SK-N-SH (cell line): ENCODE measurements at regions not wholly inside any gene's neighbourhood (a gene's known extent, or its start where the extent isn't known, plus 50 kb on each side); places are given as distances from the start of the nearest gene placed in this dataset.

Experiments used
- CTCF ChIA-PET: fragments of 300-600, 350-600 bp; formaldehyde crosslinking; extraction: SDS; loops from one replicate; lab custom pipeline; 2021; lab: Yijun Ruan, JAX
- POLR2A ChIA-PET: fragments of 350-600 bp; sonication (Branson Sonifier 250); formaldehyde crosslinking; extraction: SDS; loops from one replicate; lab custom pipeline; 2020; ENCODE audit warnings: antibody characterized with exemption, inconsistent platforms; lab: Yijun Ruan, JAX
- DNase-seq: peaks from one replicate; pipeline ENCODE4 v3.0.0; 2012
- H2AFZ ChIP-seq: fragments of 200-600 bp; sonication (generic); 2 replicates; pipeline ENCODE4 v1.8.1; 2016; ENCODE audit warnings: antibody characterized with exemption, mild to moderate bottlenecking, low read depth
- H3F3A ChIP-seq: fragments of 200-600 bp; sonication (generic); replicated peaks from 2 replicates; pipeline ENCODE3; 2016; ENCODE audit warnings: antibody characterized with exemption, mild to moderate bottlenecking; ENCODE audit not compliant: insufficient read depth
- H3K27ac ChIP-seq, 2 experiments: fragments of 200-500 bp in 1 of 2; fragments of 200-600 bp in 1 of 2; sonication (Bioruptor generic) in 1 of 2; sonication (generic), shearing (Covaris generic) in 1 of 2; 2 replicates each; pipeline versions ENCODE4 v1.5.1 to v1.6.1; 2014 to 2016; ENCODE audit warnings: low read depth in 2 of 2, inconsistent platforms in 1 of 2, low read length in 1 of 2, mild to moderate bottlenecking in 1 of 2, mixed read lengths in 1 of 2
- H3K27me3 ChIP-seq: fragments of 200-600 bp; sonication (generic), shearing (Covaris generic); 2 replicates; pipeline ENCODE4 v1.6.1; 2016; ENCODE audit warnings: mixed run types; ENCODE audit not compliant: insufficient read depth
- H3K36me3 ChIP-seq, 2 experiments: fragments of 200-500 bp in 1 of 2; fragments of 200-600 bp in 1 of 2; sonication (Bioruptor generic) in 1 of 2; sonication (generic) in 1 of 2; replicated peaks in 1 of 2; 2 replicates each; pipeline versions ENCODE3 to v1.5.1; 2014 to 2016; ENCODE audit warnings: low read length in 1 of 2, mild to moderate bottlenecking in 1 of 2; ENCODE audit not compliant: insufficient read depth in 2 of 2, control insufficient read depth in 1 of 2
- H3K4me1 ChIP-seq, 2 experiments: fragments of 200-500 bp in 1 of 2; fragments of 200-600 bp in 1 of 2; sonication (Bioruptor generic) in 1 of 2; sonication (generic), shearing (Covaris generic) in 1 of 2; 2 replicates each; pipeline versions ENCODE4 v1.5.1 to v1.6.1; 2014 to 2016; ENCODE audit warnings: low read depth in 1 of 2, low read length in 1 of 2, mixed run types in 1 of 2; ENCODE audit not compliant: insufficient read depth in 2 of 2, control insufficient read depth in 1 of 2
- H3K4me2 ChIP-seq: fragments of 200-600 bp; sonication (generic), shearing (Covaris generic); 2 replicates; pipeline ENCODE4 v1.6.1; 2017; ENCODE audit warnings: mixed run types
- H3K4me3 ChIP-seq, 2 experiments: fragments of 200-500 bp in 1 of 2; fragments of 200-600 bp in 1 of 2; sonication (Bioruptor generic) in 1 of 2; sonication (generic), shearing (Covaris generic) in 1 of 2; 2 replicates each; pipeline versions ENCODE4 v1.5.1 to v1.8.1; 2014 to 2016; ENCODE audit warnings: low read depth in 2 of 2, inconsistent platforms in 1 of 2, low read length in 1 of 2, mild to moderate bottlenecking in 1 of 2, mixed read lengths in 1 of 2, moderate library complexity in 1 of 2
- H3K79me2 ChIP-seq: fragments of 200-600 bp; sonication (generic); 2 replicates; pipeline ENCODE4 v1.8.1; 2017; ENCODE audit warnings: mild to moderate bottlenecking; ENCODE audit not compliant: insufficient read depth
- H3K9ac ChIP-seq: fragments of 200-600 bp; sonication (generic); 2 replicates; pipeline ENCODE4 v1.6.1; 2017; ENCODE audit warnings: mixed run types
- H3K9me2 ChIP-seq: fragments of 200-600 bp; sonication (generic); 2 replicates; pipeline ENCODE4 v1.6.1; 2017; ENCODE audit warnings: mixed run types
- H3K9me3 ChIP-seq: fragments of 200-600 bp; sonication (generic); 2 replicates; pipeline ENCODE4 v1.6.1; 2017; ENCODE audit warnings: mixed run types, mild to moderate bottlenecking, moderate library complexity
- H4K20me1 ChIP-seq: fragments of 200-600 bp; sonication (generic); 2 replicates; pipeline ENCODE4 v1.6.1; 2017; ENCODE audit warnings: mild to moderate bottlenecking, mixed run types; ENCODE audit not compliant: insufficient read depth
- EP300 ChIP-seq, 2 experiments: IDR thresholded peaks; 2 replicates each; pipeline versions ENCODE4 v1.4.0 to v1.6.1; 2012; ENCODE audit warnings: borderline replicate concordance in 1 of 2, low read depth in 1 of 2, low read length in 1 of 2
- JUND ChIP-seq: IDR thresholded peaks from 2 replicates; pipeline ENCODE4 v1.4.0; 2012
- NRF1 ChIP-seq: IDR thresholded peaks from 2 replicates; pipeline ENCODE4 v1.6.1; 2012; ENCODE audit warnings: low read depth, mild to moderate bottlenecking, low read length
- RAD21 ChIP-seq: IDR thresholded peaks from 2 replicates; pipeline ENCODE4 v1.6.1; 2012; ENCODE audit warnings: mild to moderate bottlenecking, low read length
- RFX5 ChIP-seq: IDR thresholded peaks from 2 replicates; pipeline ENCODE4 v1.6.1; 2012; ENCODE audit warnings: mild to moderate bottlenecking, improper control_type of control experiment, low read length
- SMC3 ChIP-seq: IDR thresholded peaks from 2 replicates; pipeline ENCODE4 v1.6.1; 2012; ENCODE audit warnings: low read depth, low read length, improper control_type of control experiment
- WGBS: methylation state at CpG from one replicate; pipeline ENCODE4 v1.1.6; 2017; ENCODE audit warnings: low lambda C conversion rate; 5-methylcytosine and 5-hydroxymethylcytosine counted together
- TF ChIP-seq, protein P1 (sequence below): fragments of 150-350 bp; IDR thresholded peaks from 2 replicates; pipeline ENCODE4 v1.6.1; 2017; ENCODE audit warnings: antibody characterized with exemption, low read length, low read depth, borderline replicate concordance
- TF ChIP-seq, protein P2 (sequence below): IDR thresholded peaks from 2 replicates; pipeline ENCODE4 v1.6.1; 2012; ENCODE audit warnings: mild to moderate bottlenecking, low read depth, low read length, moderate library complexity
- TF ChIP-seq, protein P3 (sequence below): IDR thresholded peaks from 2 replicates; pipeline ENCODE4; 2012
- TF ChIP-seq, protein P4 (sequence below): fragments of 150-350 bp; IDR thresholded peaks from 2 replicates; pipeline ENCODE4 v1.6.1; 2016; ENCODE audit warnings: mild to moderate bottlenecking, low read depth, low read length

DNA sequence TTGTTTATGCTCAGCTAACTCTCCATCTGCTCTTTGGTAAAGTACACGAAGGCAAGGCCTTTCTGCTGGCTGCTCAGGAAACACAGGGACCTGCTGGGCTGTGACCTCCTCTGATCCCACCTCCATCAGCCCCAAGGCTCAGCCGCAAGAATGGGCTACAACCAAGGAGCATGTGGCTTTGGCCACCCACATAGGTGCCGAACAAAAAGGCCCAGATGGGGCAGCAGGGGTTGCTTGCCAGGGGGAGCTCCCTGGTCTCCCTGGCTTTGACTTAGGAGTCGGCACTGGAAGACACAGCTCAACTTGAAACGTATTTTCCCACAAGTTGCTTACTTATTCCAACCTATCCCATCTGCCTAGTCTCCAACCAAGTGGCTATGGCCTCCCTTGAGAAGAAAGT, 461.1 kb downstream of the ICE1 start:
- no peak for DNase-seq
- Histone ChIP-seq H3K9me2 (no peaks in the 10 kb centered on the region), H3F3A (no peaks in the 10 kb centered on the region), H3K36me3 (no peaks in the 10 kb centered on the region), H3K4me2 (no peak overlapping the region), H3K27ac (no peak overlapping the region), H3K4me1 (peaks cover 0 to 3% of the 10 kb centered on the region in 2 experiments; a peak in 1 of 4 replicates), H3K4me3 (no peak overlapping the region), H3K79me2 (no peaks in the 10 kb centered on the region), H4K20me1 (no peaks in the 10 kb centered on the region), H3K9ac (no peak overlapping the region), H2AFZ (no peak overlapping the region), H3K9me3 (no peaks in the 10 kb centered on the region), H3K27me3 (no peaks in the 10 kb centered on the region)
- CTCF ChIA-PET = no interaction called here
- no peak for TF ChIP-seq NRF1
- TF ChIP-seq, protein P1, sequence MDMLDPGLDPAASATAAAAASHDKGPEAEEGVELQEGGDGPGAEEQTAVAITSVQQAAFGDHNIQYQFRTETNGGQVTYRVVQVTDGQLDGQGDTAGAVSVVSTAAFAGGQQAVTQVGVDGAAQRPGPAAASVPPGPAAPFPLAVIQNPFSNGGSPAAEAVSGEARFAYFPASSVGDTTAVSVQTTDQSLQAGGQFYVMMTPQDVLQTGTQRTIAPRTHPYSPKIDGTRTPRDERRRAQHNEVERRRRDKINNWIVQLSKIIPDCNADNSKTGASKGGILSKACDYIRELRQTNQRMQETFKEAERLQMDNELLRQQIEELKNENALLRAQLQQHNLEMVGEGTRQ = no peak
- no peak for TF ChIP-seq SMC3
- no peak for TF ChIP-seq JUND
- TF ChIP-seq, protein P2, sequence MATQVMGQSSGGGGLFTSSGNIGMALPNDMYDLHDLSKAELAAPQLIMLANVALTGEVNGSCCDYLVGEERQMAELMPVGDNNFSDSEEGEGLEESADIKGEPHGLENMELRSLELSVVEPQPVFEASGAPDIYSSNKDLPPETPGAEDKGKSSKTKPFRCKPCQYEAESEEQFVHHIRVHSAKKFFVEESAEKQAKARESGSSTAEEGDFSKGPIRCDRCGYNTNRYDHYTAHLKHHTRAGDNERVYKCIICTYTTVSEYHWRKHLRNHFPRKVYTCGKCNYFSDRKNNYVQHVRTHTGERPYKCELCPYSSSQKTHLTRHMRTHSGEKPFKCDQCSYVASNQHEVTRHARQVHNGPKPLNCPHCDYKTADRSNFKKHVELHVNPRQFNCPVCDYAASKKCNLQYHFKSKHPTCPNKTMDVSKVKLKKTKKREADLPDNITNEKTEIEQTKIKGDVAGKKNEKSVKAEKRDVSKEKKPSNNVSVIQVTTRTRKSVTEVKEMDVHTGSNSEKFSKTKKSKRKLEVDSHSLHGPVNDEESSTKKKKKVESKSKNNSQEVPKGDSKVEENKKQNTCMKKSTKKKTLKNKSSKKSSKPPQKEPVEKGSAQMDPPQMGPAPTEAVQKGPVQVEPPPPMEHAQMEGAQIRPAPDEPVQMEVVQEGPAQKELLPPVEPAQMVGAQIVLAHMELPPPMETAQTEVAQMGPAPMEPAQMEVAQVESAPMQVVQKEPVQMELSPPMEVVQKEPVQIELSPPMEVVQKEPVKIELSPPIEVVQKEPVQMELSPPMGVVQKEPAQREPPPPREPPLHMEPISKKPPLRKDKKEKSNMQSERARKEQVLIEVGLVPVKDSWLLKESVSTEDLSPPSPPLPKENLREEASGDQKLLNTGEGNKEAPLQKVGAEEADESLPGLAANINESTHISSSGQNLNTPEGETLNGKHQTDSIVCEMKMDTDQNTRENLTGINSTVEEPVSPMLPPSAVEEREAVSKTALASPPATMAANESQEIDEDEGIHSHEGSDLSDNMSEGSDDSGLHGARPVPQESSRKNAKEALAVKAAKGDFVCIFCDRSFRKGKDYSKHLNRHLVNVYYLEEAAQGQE = no peak
- TF ChIP-seq, protein P3, sequence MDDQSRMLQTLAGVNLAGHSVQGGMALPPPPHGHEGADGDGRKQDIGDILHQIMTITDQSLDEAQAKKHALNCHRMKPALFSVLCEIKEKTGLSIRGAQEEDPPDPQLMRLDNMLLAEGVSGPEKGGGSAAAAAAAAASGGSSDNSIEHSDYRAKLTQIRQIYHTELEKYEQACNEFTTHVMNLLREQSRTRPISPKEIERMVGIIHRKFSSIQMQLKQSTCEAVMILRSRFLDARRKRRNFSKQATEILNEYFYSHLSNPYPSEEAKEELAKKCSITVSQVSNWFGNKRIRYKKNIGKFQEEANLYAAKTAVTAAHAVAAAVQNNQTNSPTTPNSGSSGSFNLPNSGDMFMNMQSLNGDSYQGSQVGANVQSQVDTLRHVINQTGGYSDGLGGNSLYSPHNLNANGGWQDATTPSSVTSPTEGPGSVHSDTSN = no peak
- POLR2A ChIA-PET = no interaction called here
- WGBS = 26% methylated on average over 4 of the region's 5 CpGs

DNA sequence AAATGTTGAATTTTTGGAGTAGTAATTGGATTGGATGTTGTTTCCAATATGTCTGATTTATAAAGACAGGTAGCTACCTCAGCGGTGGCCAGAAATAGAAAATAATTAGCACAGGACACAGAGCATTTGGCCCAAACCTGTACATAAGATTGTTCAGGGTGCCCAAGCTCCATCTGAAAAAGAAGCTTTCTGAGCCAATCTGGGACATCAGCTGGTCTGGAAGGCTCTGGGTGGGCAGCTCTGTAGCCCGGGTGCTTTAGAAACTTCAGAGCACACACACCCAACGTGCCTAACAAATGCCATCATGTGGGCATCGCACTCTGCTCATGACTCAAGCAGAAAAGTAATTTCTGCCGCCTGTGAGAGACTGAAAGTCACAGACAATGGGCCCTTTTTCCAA, 460.7 kb downstream of the ICE1 start:
- no peak for DNase-seq
- WGBS = 25% methylated on average over 5 of the region's 5 CpGs
- Histone ChIP-seq H3K27ac (no peak overlapping the region), H3F3A (no peaks in the 10 kb centered on the region), H3K9ac (no peak overlapping the region), H3K27me3 (no peaks in the 10 kb centered on the region), H3K36me3 (no peaks in the 10 kb centered on the region), H3K9me3 (no peaks in the 10 kb centered on the region), H3K9me2 (no peaks in the 10 kb centered on the region), H3K79me2 (no peaks in the 10 kb centered on the region), H3K4me1 (peaks cover 0 to 1% of the 10 kb centered on the region in 2 experiments; a peak in 1 of 4 replicates), H3K4me2 (no peak overlapping the region), H3K4me3 (no peak overlapping the region), H4K20me1 (no peaks in the 10 kb centered on the region), H2AFZ (no peak overlapping the region)
- CTCF ChIA-PET = no interaction called here
- POLR2A ChIA-PET = no interaction called here
- TF ChIP-seq JUND = no peak
- TF ChIP-seq, protein P4, sequence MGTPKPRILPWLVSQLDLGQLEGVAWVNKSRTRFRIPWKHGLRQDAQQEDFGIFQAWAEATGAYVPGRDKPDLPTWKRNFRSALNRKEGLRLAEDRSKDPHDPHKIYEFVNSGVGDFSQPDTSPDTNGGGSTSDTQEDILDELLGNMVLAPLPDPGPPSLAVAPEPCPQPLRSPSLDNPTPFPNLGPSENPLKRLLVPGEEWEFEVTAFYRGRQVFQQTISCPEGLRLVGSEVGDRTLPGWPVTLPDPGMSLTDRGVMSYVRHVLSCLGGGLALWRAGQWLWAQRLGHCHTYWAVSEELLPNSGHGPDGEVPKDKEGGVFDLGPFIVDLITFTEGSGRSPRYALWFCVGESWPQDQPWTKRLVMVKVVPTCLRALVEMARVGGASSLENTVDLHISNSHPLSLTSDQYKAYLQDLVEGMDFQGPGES = no peak
- TF ChIP-seq RAD21 = no peak
- no peak for TF ChIP-seq SMC3
- TF ChIP-seq RFX5 = no peak
- TF ChIP-seq EP300 (IDR thresholded peaks at IDR 0.05; ENCODE audit: borderline replicate concordance in 1 of 2, low read depth in 1 of 2, low read length in 1 of 2) = no peak
